HCT116 (cell line): ENCODE measurements at regions not wholly inside any gene's neighbourhood (a gene's known extent, or its start where the extent isn't known, plus 50 kb on each side); places are given as distances from the start of the nearest gene placed in this dataset.

ENCODE experiments used
- ATAC-seq: fragments of 200-7000 bp; cut with Tn5 transposase; 2 replicates; pipeline ENCODE4 v1.9.1; 2020; ENCODE audit warnings: mild to moderate bottlenecking, moderate library complexity
- BruUV-seq: library from RNA; stranded (reverse); fragments of 400-500 nt; replicated peaks from 2 replicates; lab custom pipeline; 2021; lab: Mats Ljungman, UMichigan
- CTCF ChIA-PET: fragments of 300-600 bp; sonication (Branson Sonifier 250); formaldehyde crosslinking; loops from one replicate; lab custom pipeline; 2021; ENCODE audit warnings: antibody characterized with exemption; lab: Charles Lee
- POLR2A ChIA-PET: fragments of 300-600, 350-600 bp; sonication (Branson Sonifier 250); formaldehyde crosslinking; loops from one replicate; lab custom pipeline; 2021; ENCODE audit warnings: antibody characterized with exemption; lab: Charles Lee
- RAD21 ChIA-PET, 2 experiments: fragments of 300-600 bp; sonication (Branson Sonifier 250); formaldehyde crosslinking; loops; one replicate each; lab custom pipeline; 2023; ENCODE audit warnings: low total read pairs in 2 of 2; ENCODE audit not compliant: uncharacterized antibody in 2 of 2, unreplicated experiment in 2 of 2, low non-redundant PET in 1 of 2; lab: Charles Lee
- DNase-seq: peaks from one replicate; pipeline ENCODE4 v3.0.0-alpha.2; 2010; ENCODE audit warnings: low read depth, low spot score
- H2AFZ ChIP-seq: fragments of 200-600 bp; shearing (Covaris generic), sonication (generic); 2 replicates; pipeline ENCODE4 v1.6.1; 2017; ENCODE audit warnings: low read depth, mixed run types, mixed read lengths, antibody characterized with exemption, low read length; ENCODE audit not compliant: poor library complexity, severe bottlenecking
- H3K27ac ChIP-seq: 2 replicates; pipeline ENCODE4 v1.5.1; 2012; ENCODE audit warnings: low read depth, low read length
- H3K27me3 ChIP-seq: fragments of 200-600 bp; sonication (generic); 2 replicates; pipeline ENCODE4 v1.6.1; 2016; ENCODE audit warnings: mixed run types, low read length, mixed read lengths; ENCODE audit not compliant: insufficient read depth
- H3K36me3 ChIP-seq, 2 experiments: fragments of 200-500 bp in 1 of 2; fragments of 200-600 bp in 1 of 2; sonication (Bioruptor generic) in 1 of 2; sonication (generic) in 1 of 2; 2 replicates each; pipeline versions ENCODE4 v1.5.1 to v1.6.1; 2014 to 2016; ENCODE audit warnings: low read length in 2 of 2, inconsistent platforms in 1 of 2, mixed read lengths in 1 of 2, mixed run types in 1 of 2; ENCODE audit not compliant: insufficient read depth in 2 of 2, control insufficient read depth in 1 of 2
- H3K4me1 ChIP-seq, 2 experiments: fragments of 200-600 bp in 1 of 2; sonication (generic) in 1 of 2; 2 replicates each; pipeline versions ENCODE4 v1.5.1 to v1.6.1; 2012 to 2017; ENCODE audit warnings: low read length in 2 of 2, inconsistent platforms in 1 of 2, mild to moderate bottlenecking in 1 of 2, mixed read lengths in 1 of 2, mixed run types in 1 of 2, moderate library complexity in 1 of 2; ENCODE audit not compliant: insufficient read depth in 2 of 2, control insufficient read depth in 1 of 2
- H3K4me2 ChIP-seq: fragments of 200-600 bp; sonication (generic); 2 replicates; pipeline ENCODE4 v1.6.1; 2017; ENCODE audit warnings: mixed run types, low read length, mixed read lengths
- H3K4me3 ChIP-seq, 2 experiments: fragments of 200-600 bp in 1 of 2; sonication (generic) in 1 of 2; replicated peaks in 1 of 2; 2 replicates each; pipeline ENCODE4 v1.5.1; 2011 to 2016; ENCODE audit warnings: low read length in 2 of 2, control low read depth in 1 of 2, low read depth in 1 of 2, mild to moderate bottlenecking in 1 of 2, mixed read lengths in 1 of 2, mixed run types in 1 of 2
- H3K79me2 ChIP-seq: fragments of 200-600 bp; sonication (generic); 2 replicates; pipeline ENCODE4 v1.6.1; 2017; ENCODE audit warnings: mild to moderate bottlenecking, mixed run types, low read length, moderate library complexity, mixed read lengths; ENCODE audit not compliant: insufficient read depth
- H3K9ac ChIP-seq: fragments of 200-600 bp; sonication (generic); 2 replicates; pipeline ENCODE4 v1.6.1; 2016; ENCODE audit warnings: low read length, mixed read lengths
- H3K9me2 ChIP-seq: fragments of 200-600 bp; sonication (generic), shearing (Covaris generic); 2 replicates; pipeline ENCODE4 v1.6.1; 2017; ENCODE audit warnings: mixed run types, mild to moderate bottlenecking, moderate library complexity; ENCODE audit not compliant: insufficient read depth
- H3K9me3 ChIP-seq, 2 experiments: fragments of 200-500 bp in 1 of 2; fragments of 200-600 bp in 1 of 2; sonication (Bioruptor generic) in 1 of 2; sonication (generic) in 1 of 2; 2 replicates each; pipeline ENCODE4 v1.6.1; 2014 to 2017; ENCODE audit warnings: low read length in 2 of 2, mixed read lengths in 2 of 2, inconsistent platforms in 1 of 2, low read depth in 1 of 2, mild to moderate bottlenecking in 1 of 2, mixed run types in 1 of 2, moderate library complexity in 1 of 2; ENCODE audit not compliant: control insufficient read depth in 1 of 2, insufficient read depth in 1 of 2
- H4K20me1 ChIP-seq: fragments of 200-600 bp; sonication (generic), shearing (Covaris generic); 2 replicates; pipeline ENCODE4 v1.6.1; 2017; ENCODE audit warnings: mixed run types, mild to moderate bottlenecking, moderate library complexity; ENCODE audit not compliant: insufficient read depth
- CBX3 ChIP-seq: IDR thresholded peaks from 2 replicates; pipeline ENCODE4 v1.6.1; 2012; ENCODE audit warnings: low read depth
- CTCF ChIP-seq, 3 experiments: fragments of 200-600 bp in 1 of 3; sonication (generic) in 1 of 3; IDR thresholded peaks in 2 of 3; conservative IDR thresholded peaks in 1 of 3; 2 replicates each; pipeline ENCODE4 v1.5.1; 2012 to 2017; ENCODE audit warnings: low read depth in 2 of 3, low read length in 2 of 3, antibody characterized with exemption in 1 of 3, borderline replicate concordance in 1 of 3, control low read depth in 1 of 3, mild to moderate bottlenecking in 1 of 3, mixed read lengths in 1 of 3, mixed run types in 1 of 3, moderate library complexity in 1 of 3; ENCODE audit not compliant: insufficient read depth in 1 of 3
- EZH2phosphoT487 ChIP-seq: fragments of 200-600 bp; IDR thresholded peaks from 2 replicates; pipeline ENCODE4 v1.6.1; 2018; ENCODE audit warnings: antibody characterized with exemption, borderline replicate concordance
- FOSL1 ChIP-seq: IDR thresholded peaks from 2 replicates; pipeline ENCODE4 v1.6.1; 2012; ENCODE audit warnings: low read depth
- POLR2AphosphoS5 ChIP-seq: IDR thresholded peaks from 2 replicates; pipeline ENCODE4 v1.6.1; 2011; ENCODE audit warnings: mild to moderate bottlenecking, low read depth, low read length, moderate library complexity
- RAD21 ChIP-seq: IDR thresholded peaks from 2 replicates; pipeline ENCODE4 v1.6.1; 2012; ENCODE audit warnings: low read depth, mild to moderate bottlenecking
- SIN3A ChIP-seq: IDR thresholded peaks from 2 replicates; pipeline ENCODE4 v1.6.1; 2012; ENCODE audit warnings: low read depth
- intact Hi-C: fragments of 100-400 bp; cut with micrococcal nuclease; formaldehyde crosslinking; loops from 2 replicates; pipeline ENCODE4 v1.10.0; 2022
- TF ChIP-seq, protein P1 (sequence below): IDR thresholded peaks from 2 replicates; pipeline ENCODE4 v1.6.1; 2012
- TF ChIP-seq, protein P2 (sequence below): IDR thresholded peaks from 2 replicates; pipeline ENCODE4 v1.6.1; 2011; ENCODE audit warnings: mild to moderate bottlenecking, low read length, moderate library complexity; ENCODE audit not compliant: insufficient replicate concordance; ENCODE audit errors: extremely low read depth

DNA sequence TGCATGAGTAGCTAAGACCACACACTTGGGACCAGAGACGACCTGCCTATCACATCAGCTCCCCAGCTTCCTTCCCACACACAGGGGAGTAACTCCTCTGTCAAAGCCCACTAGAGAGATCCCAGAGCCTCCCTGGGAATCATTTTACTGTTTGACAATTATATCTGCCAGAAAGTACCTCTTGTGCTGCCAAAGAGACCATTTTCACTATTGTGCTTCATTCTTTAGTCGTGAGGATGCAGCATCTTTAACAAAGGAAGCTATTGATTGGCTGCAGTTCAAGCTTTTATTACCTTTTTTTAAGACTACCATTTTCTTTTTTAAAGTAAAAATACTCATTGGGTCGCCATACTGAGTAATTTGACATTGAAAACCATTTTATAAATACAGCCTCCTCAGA is 194.5 kb upstream of the RGS6 start:
- CTCF ChIA-PET, result interaction anchor here (0.7 to 2.4 kb wide), 2 partner anchors 17 to 497 kb away, joined by 3 to 6 read pairs; no protein-coding TSS in a partner anchor

DNA sequence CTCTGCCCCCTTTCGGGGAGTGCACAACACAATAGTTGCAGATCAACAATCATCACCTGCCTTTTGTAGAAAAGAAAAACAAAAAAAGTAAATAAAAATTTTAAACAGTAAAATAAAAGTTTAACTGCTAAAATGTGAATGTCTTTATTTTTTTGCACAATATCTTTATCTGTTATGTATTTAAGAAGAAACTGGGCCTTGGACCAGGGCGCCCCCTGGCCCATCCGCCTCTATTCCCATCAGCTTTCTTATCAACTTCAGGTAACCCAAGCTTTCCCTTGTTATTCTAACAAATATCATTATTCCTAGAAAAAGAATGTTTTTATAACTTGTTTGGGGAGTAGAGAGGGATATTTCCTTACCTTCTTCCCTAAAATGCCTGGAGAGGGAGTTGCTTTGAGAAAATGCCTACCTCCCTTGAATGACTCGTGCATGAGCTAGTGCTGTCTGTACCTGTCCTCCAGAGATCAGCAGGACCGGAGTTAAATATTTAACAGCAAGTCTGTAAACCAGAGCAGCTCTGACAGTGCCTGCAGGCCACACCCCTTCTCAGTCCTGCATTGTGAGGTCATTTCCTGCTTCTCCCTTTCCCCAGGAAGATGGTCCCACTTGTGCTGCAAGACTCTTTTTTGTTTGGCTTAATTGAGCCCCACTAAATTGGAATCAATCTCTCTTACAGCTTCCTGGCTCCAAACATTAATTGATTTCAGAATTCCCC is 192.8 kb upstream of the RGS6 start:
- 0 out of 4 replicates have a peak, but pooled peaks cover 0 to 5% of the 10 kb centered on the region in 2 experiments for H3K36me3 ChIP-seq
- H3K4me2 ChIP-seq, result peak overlapping the region; percentile 54
- CTCF ChIA-PET, result interaction anchor here (2.1 to 2.4 kb wide), 2 partner anchors 14 to 19 kb away, joined by 6 to 8 read pairs; no protein-coding TSS in a partner anchor
- no peaks in the 10 kb centered on the region for H3K79me2 ChIP-seq
- no TSS peak for BruUV-seq
- H3K9ac ChIP-seq, result no peak overlapping the region
- H3K27ac ChIP-seq, result peak overlapping the region; percentile 37; the same call in 1 of the 2 replicates
- DNase-seq (peak; percentile 54), ATAC-seq (peak; percentile 92)
- H3K4me3 ChIP-seq, result no peak overlapping the region
- RAD21 ChIA-PET, result no interaction called here
- no peaks in the 10 kb centered on the region for H3K27me3 ChIP-seq
- intact Hi-C loops, result no loop called here
- H4K20me1 ChIP-seq, result no peaks in the 10 kb centered on the region
- no peaks in the 10 kb centered on the region for H3K9me3 ChIP-seq
- peak; percentile 40; the same call in 1 of the 2 replicates for TF ChIP-seq RAD21
- no peak for TF ChIP-seq SIN3A
- TF ChIP-seq EZH2phosphoT487, result no peak
- TF ChIP-seq CBX3, result peak; percentile 49; the same call in 1 of the 2 replicates
- TF ChIP-seq, protein P1, sequence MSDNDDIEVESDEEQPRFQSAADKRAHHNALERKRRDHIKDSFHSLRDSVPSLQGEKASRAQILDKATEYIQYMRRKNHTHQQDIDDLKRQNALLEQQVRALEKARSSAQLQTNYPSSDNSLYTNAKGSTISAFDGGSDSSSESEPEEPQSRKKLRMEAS, result no peak
- TF ChIP-seq, protein P2, sequence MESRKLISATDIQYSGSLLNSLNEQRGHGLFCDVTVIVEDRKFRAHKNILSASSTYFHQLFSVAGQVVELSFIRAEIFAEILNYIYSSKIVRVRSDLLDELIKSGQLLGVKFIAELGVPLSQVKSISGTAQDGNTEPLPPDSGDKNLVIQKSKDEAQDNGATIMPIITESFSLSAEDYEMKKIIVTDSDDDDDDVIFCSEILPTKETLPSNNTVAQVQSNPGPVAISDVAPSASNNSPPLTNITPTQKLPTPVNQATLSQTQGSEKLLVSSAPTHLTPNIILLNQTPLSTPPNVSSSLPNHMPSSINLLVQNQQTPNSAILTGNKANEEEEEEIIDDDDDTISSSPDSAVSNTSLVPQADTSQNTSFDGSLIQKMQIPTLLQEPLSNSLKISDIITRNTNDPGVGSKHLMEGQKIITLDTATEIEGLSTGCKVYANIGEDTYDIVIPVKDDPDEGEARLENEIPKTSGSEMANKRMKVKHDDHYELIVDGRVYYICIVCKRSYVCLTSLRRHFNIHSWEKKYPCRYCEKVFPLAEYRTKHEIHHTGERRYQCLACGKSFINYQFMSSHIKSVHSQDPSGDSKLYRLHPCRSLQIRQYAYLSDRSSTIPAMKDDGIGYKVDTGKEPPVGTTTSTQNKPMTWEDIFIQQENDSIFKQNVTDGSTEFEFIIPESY, result no peak
- peak in 1 of 3 experiments; percentile 17; a peak in 2 of 6 replicates for TF ChIP-seq CTCF (IDR thresholded peaks at IDR 0.05 in 2 of 3, conservative IDR thresholded peaks at IDR 0.05 in 1 of 3; ENCODE audit: borderline replicate concordance in 1 of 3, insufficient read depth in 1 of 3, low read depth in 2 of 3, low read length in 2 of 3)
- peak; percentile 27; the same call in 1 of the 2 replicates for TF ChIP-seq POLR2AphosphoS5
- TF ChIP-seq FOSL1, result no peak
- H3K9me2 ChIP-seq, result no peaks in the 10 kb centered on the region
- POLR2A ChIA-PET, result no interaction called here
- peaks cover 4 to 12% of the 10 kb centered on the region in 2 experiments; a peak in 3 of 4 replicates for H3K4me1 ChIP-seq
- H2AFZ ChIP-seq, result no peak overlapping the region

More for the DNA sequence above, 194.5 kb upstream of the RGS6 start:
- Histone ChIP-seq H3K4me2 (no peak overlapping the region), H2AFZ (no peak overlapping the region), H3K9ac (no peak overlapping the region), H3K79me2 (no peaks in the 10 kb centered on the region), H3K4me3 (no peak overlapping the region), H3K27me3 (no peaks in the 10 kb centered on the region), H3K4me1 (peaks cover 4 to 12% of the 10 kb centered on the region in 2 experiments; a peak in 3 of 4 replicates), H3K36me3 (peaks cover 0 to 5% of the 10 kb centered on the region in 2 experiments; a peak in 1 of 4 replicates), H4K20me1 (no peaks in the 10 kb centered on the region), H3K9me2 (no peaks in the 10 kb centered on the region), H3K27ac (no peak overlapping the region), H3K9me3 (no peaks in the 10 kb centered on the region)
- no peak for DNase-seq
- TF ChIP-seq, protein P1, result no peak
- POLR2A ChIA-PET, result no interaction called here
- ATAC-seq, result no peak
- RAD21 ChIA-PET, result no interaction called here
- intact Hi-C loops, result no loop called here
- no TSS peak for BruUV-seq
